NCI-H146 (cell line): ENCODE measurements at regions not wholly inside any gene's neighbourhood (a gene's known extent, or its start where the extent isn't known, plus 50 kb on each side); places are given as distances from the start of the nearest gene placed in this dataset.

Experiments
- DNase-seq: peaks from one replicate; lab custom pipeline; 2025; lab: John Stamatoyannopoulos, UW

- DNase-seq = no peak
Observed at GRCh38 chr5:159819591-159820411, 96.5 kb upstream of the ADRA1B start.

DNA sequence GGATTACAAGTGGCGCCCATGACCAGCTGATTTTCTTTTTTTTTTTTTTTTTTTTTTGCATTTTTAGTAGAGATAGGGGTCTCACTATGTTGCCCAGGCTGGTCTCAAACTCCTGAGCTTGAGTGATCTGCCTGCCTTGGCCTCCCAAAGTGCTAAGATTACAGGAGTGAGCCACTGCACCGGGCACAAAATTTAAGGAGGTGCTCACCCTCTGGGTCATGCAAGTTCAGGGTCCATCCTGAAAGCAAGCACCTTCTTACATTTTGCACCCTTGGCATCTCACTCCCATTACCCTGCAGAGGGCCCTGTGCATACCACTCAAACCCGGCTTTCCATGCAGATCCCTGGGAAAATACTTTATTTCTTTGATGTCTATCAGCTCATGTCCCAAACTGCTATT is 95.6 kb upstream of the ADRA1B start:
- DNase-seq = no peak

- no peak for DNase-seq
Observed at GRCh38 chr5:159821461-159821940, 94.8 kb upstream of the ADRA1B start.

DNA sequence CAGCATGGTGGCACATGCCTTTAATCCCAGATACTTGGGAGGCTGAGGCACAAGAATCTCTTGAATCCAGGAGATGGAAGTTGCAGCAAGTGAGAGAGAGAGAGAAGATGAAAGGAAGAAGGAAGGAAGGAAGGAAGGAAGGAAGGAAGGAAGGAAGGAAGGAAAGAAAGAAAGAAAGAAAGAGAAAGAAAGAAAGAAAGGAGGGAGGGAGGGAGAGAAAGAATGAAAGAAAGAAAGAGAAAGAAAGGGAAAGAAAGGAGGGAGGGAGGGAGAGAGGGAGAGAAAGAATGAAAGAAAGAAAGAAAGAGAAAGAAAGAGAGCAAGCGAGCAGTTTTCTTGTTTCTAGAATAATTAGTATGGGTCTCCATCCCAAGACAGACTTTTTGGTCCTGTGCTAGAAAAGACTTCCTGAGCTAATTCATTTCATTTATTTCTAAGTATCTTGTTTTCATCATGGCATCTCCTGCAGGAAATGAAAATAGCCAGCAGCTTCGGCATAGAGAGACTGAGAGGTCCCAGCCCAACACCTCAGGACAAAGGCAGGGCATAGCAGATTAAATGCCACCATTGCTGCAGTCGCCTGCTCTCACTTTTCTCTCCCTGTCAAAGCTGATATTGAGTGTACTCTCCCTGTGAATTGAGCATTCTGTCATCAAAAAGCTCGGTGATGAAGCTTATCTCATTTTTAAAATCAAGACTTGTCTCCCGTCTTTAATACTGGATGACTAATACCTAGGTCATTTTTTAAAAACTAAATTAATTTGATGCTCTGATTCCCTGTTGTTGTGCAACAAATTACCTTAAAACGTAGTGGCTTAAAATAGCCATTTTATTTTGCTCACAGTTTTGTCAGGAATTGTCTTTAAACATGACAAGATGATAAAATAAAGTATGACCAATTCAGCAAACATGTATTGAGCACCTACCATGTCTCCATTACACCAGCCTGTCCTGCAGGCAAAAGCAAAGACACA is 91.8 kb upstream of the ADRA1B start:
- no peak for DNase-seq

- DNase-seq = no peak
Observed at GRCh38 chr5:159825551-159826051, 90.7 kb upstream of the ADRA1B start.

- no peak for DNase-seq
Observed at GRCh38 chr5:159826351-159827214, 89.7 kb upstream of the ADRA1B start.

- DNase-seq = no peak
Observed at GRCh38 chr5:159827861-159828260, 88.4 kb upstream of the ADRA1B start.

GRCh38 chr5:159832073-159832472 is 84.2 kb upstream of the ADRA1B start:
- DNase-seq = no peak

DNA sequence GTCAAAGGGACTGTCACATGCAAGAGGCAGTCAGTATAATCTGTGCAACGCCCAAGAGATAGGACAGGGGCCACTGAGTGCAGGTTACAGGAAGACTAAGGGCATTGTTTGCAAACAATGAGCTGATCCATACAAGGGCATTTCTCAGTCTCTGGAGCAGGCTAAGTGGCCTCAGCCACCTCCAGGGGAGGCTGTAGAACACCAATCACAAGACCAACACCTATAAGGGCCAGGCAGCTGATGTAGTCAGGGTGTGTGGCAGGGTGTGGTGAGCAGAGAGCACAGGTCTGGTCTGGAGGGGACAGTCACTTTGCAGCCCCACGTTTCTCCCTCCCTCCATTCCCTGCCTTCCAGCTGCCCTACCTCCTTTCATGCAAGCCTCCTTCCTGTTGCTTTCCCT is 83.2 kb upstream of the ADRA1B start:
- DNase-seq = no peak

GRCh38 chr5:159833846-159834245 is 82.4 kb upstream of the ADRA1B start:
- no peak for DNase-seq

GRCh38 chr5:159835548-159835947 is 80.7 kb upstream of the ADRA1B start:
- no peak for DNase-seq

GRCh38 chr5:159836691-159837090 is 79.6 kb upstream of the ADRA1B start:
- no peak for DNase-seq

DNA sequence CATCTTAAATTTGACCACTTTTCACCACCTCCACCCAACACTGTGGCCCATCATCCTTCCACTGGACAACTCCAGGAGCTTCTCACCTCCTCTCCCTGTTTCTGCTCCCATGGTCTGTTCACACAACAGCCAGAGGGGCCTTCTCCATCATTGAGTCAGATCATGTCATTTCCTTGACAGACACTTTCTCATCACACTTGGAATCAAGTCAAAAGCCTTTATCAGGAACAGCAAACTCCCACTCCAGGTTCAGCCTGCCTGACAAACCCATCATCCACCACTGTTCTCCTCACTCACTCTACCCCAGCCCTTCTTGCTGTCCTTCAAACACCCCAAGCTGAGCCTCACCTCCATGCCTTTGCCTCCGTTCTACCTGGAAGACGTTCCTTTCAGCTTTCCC is 78.4 kb upstream of the ADRA1B start:
- DNase-seq = no peak

DNA sequence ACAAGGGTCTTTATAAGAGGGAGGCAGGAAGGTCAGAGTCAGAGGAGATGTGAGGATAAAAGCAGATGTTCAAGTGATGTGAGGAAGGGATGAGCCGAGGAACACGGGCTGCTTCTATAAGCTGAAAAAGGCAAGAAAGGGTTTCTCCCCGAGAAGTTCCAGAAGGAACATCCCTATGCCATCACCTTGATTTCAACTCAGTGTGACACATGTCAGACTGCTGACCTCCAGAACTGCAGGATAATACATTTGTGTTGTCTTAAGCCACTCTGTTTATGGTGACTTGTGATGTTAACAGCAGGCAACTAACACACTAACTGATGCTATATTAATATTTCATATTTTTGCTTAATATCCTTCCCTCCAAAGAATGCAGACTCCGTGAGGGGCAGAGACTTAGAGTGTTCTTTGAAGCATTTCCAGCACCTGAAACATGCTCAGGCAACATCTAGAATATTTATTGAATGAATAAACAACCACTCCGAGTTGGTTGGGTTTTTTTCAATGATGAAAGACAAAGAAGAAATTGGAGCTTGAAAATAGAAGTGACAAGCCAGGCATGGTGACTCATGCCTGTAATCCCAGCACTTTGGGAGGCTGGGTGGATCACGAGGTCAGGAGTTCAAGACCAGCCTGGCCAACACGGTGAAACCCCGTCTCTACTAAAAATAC is 77.6 kb upstream of the ADRA1B start:
- DNase-seq = no peak

GRCh38 chr5:159844267-159845121 is 71.8 kb upstream of the ADRA1B start:
- no peak for DNase-seq

- DNase-seq = no peak
Observed at GRCh38 chr5:159849437-159850083, 66.7 kb upstream of the ADRA1B start.

DNA sequence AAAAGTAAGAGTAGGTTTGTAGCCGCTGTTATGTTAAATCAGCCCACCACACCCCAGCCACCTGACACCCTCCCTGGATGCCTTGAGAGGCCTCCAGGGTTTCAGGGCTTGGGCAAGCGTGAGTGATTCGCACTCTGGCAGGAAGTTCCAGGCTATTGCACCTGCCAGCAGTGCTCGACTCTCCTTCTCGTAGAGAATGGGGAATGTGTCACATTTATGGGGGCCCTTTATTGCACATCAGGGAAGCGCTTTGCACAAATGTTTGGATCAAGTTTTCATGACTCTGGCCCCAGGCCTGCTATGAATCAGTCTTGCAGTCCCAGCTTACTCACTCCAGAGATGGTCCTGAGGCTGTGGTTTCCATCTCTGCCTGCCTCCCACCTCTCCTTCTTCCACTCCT is 66.1 kb upstream of the ADRA1B start:
- DNase-seq = no peak

- no peak for DNase-seq
Observed at GRCh38 chr5:159851053-159851452, 65.2 kb upstream of the ADRA1B start.

GRCh38 chr5:159854916-159855315 is 61.4 kb upstream of the ADRA1B start:
- no peak for DNase-seq
